Heart right ventricle (tissue), 16 donors: ENCODE measurements at regions not wholly inside any gene's neighbourhood (a gene's known extent, or its start where the extent isn't known, plus 50 kb on each side); places are given as distances from the start of the nearest gene placed in this dataset.

Source experiments
- ATAC-seq, 8 donors: fragments of 200-7000 bp; cut with Tn5 transposase; one replicate each; pipeline ENCODE4 v1.9.1; 2020; ENCODE audit warnings: mild to moderate bottlenecking in 8 of 8, moderate library complexity in 8 of 8, moderate number of reproducible peaks in 1 of 8
- DNase-seq, 2 donors: peaks; one replicate each; pipeline ENCODE4 v3.0.0-alpha.2; 2020
- H3K27ac ChIP-seq, 10 donors: fragments of 200-600 bp; sonication (generic) in 2 of 10; one replicate each; pipeline versions ENCODE4 v1.5.0 to v1.8.0; 2020 to 2022; ENCODE audit warnings: mild to moderate bottlenecking in 3 of 10
- H3K27me3 ChIP-seq, 7 donors: fragments of 200-600 bp; one replicate each; pipeline ENCODE4 v1.8.0; 2021 to 2022; ENCODE audit warnings: mild to moderate bottlenecking in 2 of 7
- H3K36me3 ChIP-seq, 9 donors: fragments of 200-600 bp; sonication (generic) in 1 of 9; one replicate each; pipeline versions ENCODE4 v1.5.0 to v1.8.0; 2020 to 2022; ENCODE audit warnings: mild to moderate bottlenecking in 2 of 9
- H3K4me1 ChIP-seq, 9 donors: fragments of 200-600 bp; sonication (generic) in 1 of 9; one replicate each; pipeline versions ENCODE4 v1.5.0 to v1.8.0; 2020 to 2022; ENCODE audit warnings: mild to moderate bottlenecking in 4 of 9
- H3K4me3 ChIP-seq, 10 donors: fragments of 200-600 bp; sonication (generic) in 2 of 10; one replicate each; pipeline versions ENCODE4 v1.5.0 to v1.8.0; 2020 to 2022; ENCODE audit warnings: mild to moderate bottlenecking in 7 of 10, moderate library complexity in 2 of 10
- H3K9me3 ChIP-seq, 11 donors: fragments of 200-600 bp in 10 of 11; sonication (generic) in 2 of 11; one replicate each; pipeline versions ENCODE4 v1.5.0 to v1.8.0; 2013 to 2022; ENCODE audit warnings: mild to moderate bottlenecking in 2 of 11, control low read depth in 1 of 11, moderate library complexity in 1 of 11
- CTCF ChIP-seq, 9 donors: fragments of 200-600 bp; sonication (generic) in 2 of 9; IDR thresholded peaks; one replicate each; pipeline versions ENCODE4 v1.5.0 to v1.8.0; 2021 to 2022; ENCODE audit warnings: antibody characterized with exemption in 9 of 9, mild to moderate bottlenecking in 5 of 9, moderate library complexity in 1 of 9
- WGBS, 2 donors: extraction: QIAGEN DNeasy Blood & Tissue Kit; methylation state at CpG; one replicate each; pipeline ENCODE4 v1.1.7; 2013; ENCODE audit warnings: inconsistent platforms in 1 of 2; 5-methylcytosine and 5-hydroxymethylcytosine counted together
- intact Hi-C, 10 donors: fragments of 100-400 bp; cut with DNase I; formaldehyde crosslinking; loops; one replicate each; pipeline versions ENCODE4 v1.11.1 to v1.14.2; 2022
- donor health status: Arrhythmogenic right ventricular cardiomyopathy.
- donor health status: ischemic (EF 13 %, LVEDD 7.1; RV severe dilation, severe dysfunction).
- donor health status: healthy with polysubstance abuse.
- donor health status: DM: no; HTN: yes; CAD: no.
- donor health status: DM: no; HTN: no; CAD: no.
- donor health status: ischemic (EF 25% LVEDD 6.9; RV normal size, moderate dysfunction).
- donor health status: ischemic (EF 25% LVEDD 5.7; RV mildly dilated, moderate dysfunction).
- donor health status: healthy.
- donor health status: DM: yes; HTN: yes; CAD: no.
- donor health status: Ischemic cardiomyopathy.
- donor health status: ischemic (EF 35%, LVEDD 5.7; RV mildly dilated, moderate dysfunction).
- donor health status: nonischemic (EF 11% LVEDD 7.7; RV severe dilation, severe dysfunction).
- donor health status: DM: yes; HTN: yes; CAD: no.
- donor health status: PGD.
- donor health status: ischemic (EF 29% LVEDD 5.4; RV normal size, mild dysfunction).
- donor health status: nonischemic (EF 23%, LVEDD 6.1; RV moderate dilation, normal function).

- ATAC-seq (no peak), DNase-seq (no peak)
- Histone ChIP-seq H3K4me1 (peaks cover 0 to 18% (median 9%) of the 10 kb centered on the region in 9 donors), H3K9me3 (no peaks in the 10 kb centered on the region), H3K27ac (no peak overlapping the region), H3K36me3 (no peaks in the 10 kb centered on the region), H3K27me3 (peaks cover 0 to 15% (median 6%) of the 10 kb centered on the region in 7 donors), H3K4me3 (no peak overlapping the region)
- TF ChIP-seq CTCF (IDR thresholded peaks at IDR 0.05), result no peak
- intact Hi-C loops, result no loop called here
- 87 to 88% methylated on average over 4 of the region's 4 CpGs for WGBS, 2 donors
Observed at GRCh38 chr14:66239589-66239988, 246.6 kb upstream of the CCDC196 start.

- peaks cover 0 to 18% (median 9%) of the 10 kb centered on the region in 9 donors for H3K4me1 ChIP-seq
- intact Hi-C loops, result no loop called here
- DNase-seq, result no peak
- peaks cover 0 to 9% (median 6%) of the 10 kb centered on the region in 7 donors for H3K27me3 ChIP-seq
- no peak overlapping the region for H3K4me3 ChIP-seq
- TF ChIP-seq CTCF (IDR thresholded peaks at IDR 0.05), result no peak
- no peaks in the 10 kb centered on the region for H3K9me3 ChIP-seq
- no peak overlapping the region for H3K27ac ChIP-seq
- no peak for ATAC-seq
- H3K36me3 ChIP-seq, result no peaks in the 10 kb centered on the region
Observed at GRCh38 chr14:66240105-66240504, 246.1 kb upstream of the CCDC196 start.

- peaks cover 0 to 6% (median 0%) of the 10 kb centered on the region in 7 donors for H3K27me3 ChIP-seq
- H3K27ac ChIP-seq, result no peak overlapping the region
- DNase-seq (no peak), ATAC-seq (no peak)
- H3K36me3 ChIP-seq, result no peaks in the 10 kb centered on the region
- WGBS, 2 donors, result 80 to 88% methylated on average over 1 of the region's 1 CpG
- intact Hi-C loops, result no loop called here
- H3K4me3 ChIP-seq, result no peak overlapping the region
- peaks cover 0 to 18% (median 9%) of the 10 kb centered on the region in 9 donors for H3K4me1 ChIP-seq
- TF ChIP-seq CTCF (IDR thresholded peaks at IDR 0.05), result no peak
- no peaks in the 10 kb centered on the region for H3K9me3 ChIP-seq
Observed at GRCh38 chr14:66242001-66242400, 244.2 kb upstream of the CCDC196 start.

- Histone ChIP-seq H3K4me1 (peaks cover 0 to 7% (median 0%) of the 10 kb centered on the region in 9 donors), H3K4me3 (no peak overlapping the region), H3K27me3 (peaks cover 0 to 6% (median 0%) of the 10 kb centered on the region in 7 donors), H3K9me3 (no peaks in the 10 kb centered on the region), H3K27ac (no peak overlapping the region), H3K36me3 (no peaks in the 10 kb centered on the region)
- ATAC-seq, result no peak
- DNase-seq, result no peak
- intact Hi-C loops, result no loop called here
- WGBS, 2 donors, result 84% methylated on average over 5 of the region's 5 CpGs
- TF ChIP-seq CTCF (IDR thresholded peaks at IDR 0.05), result no peak
Observed at GRCh38 chr14:66244834-66245233, 241.3 kb upstream of the CCDC196 start.
